ENCODE measurements at regions not wholly inside any gene's neighbourhood (a gene's known extent, or its start where the extent isn't known, plus 50 kb on each side); places are given as distances from the start of the nearest gene placed in this dataset.

- TF ChIP-seq CTCF (IDR thresholded peaks at IDR 0.05; ENCODE audit: low read depth, low read length, poor library complexity, severe bottlenecking): no peak
- TF ChIP-seq EZH2phosphoT487 (IDR thresholded peaks at IDR 0.05; ENCODE audit: borderline replicate concordance, low read length): no peak
Measured at GRCh38 chr5:1961304-1961946, 78.7 kb upstream of the IRX4 start.

Measured in DOHH2 (cell line).